HL-60 (cell line): ENCODE measurements at regions not wholly inside any gene's neighbourhood (a gene's known extent, or its start where the extent isn't known, plus 50 kb on each side); places are given as distances from the start of the nearest gene placed in this dataset.
"Not testable (repeated sequence)": the region's sequence is repeated elsewhere in the genome, so short reads cannot be mapped to it uniquely, and the experiment has no call there.

Experiments used
- DNase-seq, 2 experiments: peaks; one replicate each; pipeline ENCODE4 v3.0.0-alpha.2; 2010 to 2020; ENCODE audit warnings: low read depth in 1 of 2, low spot score in 1 of 2
- H3K27ac ChIP-seq: fragments of 250-450 bp; sonication (Bioruptor Pico); replicated peaks from 2 replicates; pipeline ENCODE4 v1.5.1; 2020; ENCODE audit warnings: mild to moderate bottlenecking, moderate library complexity
- H3K27me3 ChIP-seq: fragments of 250-450 bp; sonication (Bioruptor Pico); 2 replicates; pipeline ENCODE4 v1.5.1; 2021; ENCODE audit warnings: mild to moderate bottlenecking, moderate library complexity; ENCODE audit not compliant: insufficient read depth, poor library complexity, severe bottlenecking
- H3K4me3 ChIP-seq: replicated peaks from 2 replicates; pipeline ENCODE4 v1.5.1; 2011; ENCODE audit warnings: mild to moderate bottlenecking, control low read depth, low read length; ENCODE audit not compliant: insufficient read depth
- GABPA ChIP-seq: IDR thresholded peaks from 2 replicates; pipeline ENCODE4 v1.6.1; 2012; ENCODE audit warnings: low read depth
- POLR2AphosphoS5 ChIP-seq: IDR thresholded peaks from 2 replicates; pipeline ENCODE4 v1.6.1; 2012; ENCODE audit warnings: low read depth
- REST ChIP-seq: IDR thresholded peaks from 2 replicates; pipeline ENCODE4 v1.6.1; 2012; ENCODE audit warnings: low read depth; ENCODE audit not compliant: insufficient replicate concordance
- SPI1 ChIP-seq: IDR thresholded peaks from 2 replicates; pipeline ENCODE4 v1.6.1; 2012; ENCODE audit warnings: low read depth, mild to moderate bottlenecking, borderline replicate concordance
- TF ChIP-seq, protein P1 (sequence below): IDR thresholded peaks from one replicate; pipeline ENCODE4 v1.5.1; 2011; ENCODE audit warnings: low read length, control low read depth, inconsistent platforms; ENCODE audit not compliant: insufficient read depth

GRCh38 chr1:224053456-224053855 lies 60.5 kb upstream of the FBXO28 start:
- DNase-seq: no peak
- no peaks in the 10 kb centered on the region for H3K27me3 ChIP-seq
- H3K27ac ChIP-seq: no peak overlapping the region
- TF ChIP-seq SPI1 (no peak), REST (no peak), POLR2AphosphoS5 (no peak), GABPA (no peak)
- TF ChIP-seq, protein P1, sequence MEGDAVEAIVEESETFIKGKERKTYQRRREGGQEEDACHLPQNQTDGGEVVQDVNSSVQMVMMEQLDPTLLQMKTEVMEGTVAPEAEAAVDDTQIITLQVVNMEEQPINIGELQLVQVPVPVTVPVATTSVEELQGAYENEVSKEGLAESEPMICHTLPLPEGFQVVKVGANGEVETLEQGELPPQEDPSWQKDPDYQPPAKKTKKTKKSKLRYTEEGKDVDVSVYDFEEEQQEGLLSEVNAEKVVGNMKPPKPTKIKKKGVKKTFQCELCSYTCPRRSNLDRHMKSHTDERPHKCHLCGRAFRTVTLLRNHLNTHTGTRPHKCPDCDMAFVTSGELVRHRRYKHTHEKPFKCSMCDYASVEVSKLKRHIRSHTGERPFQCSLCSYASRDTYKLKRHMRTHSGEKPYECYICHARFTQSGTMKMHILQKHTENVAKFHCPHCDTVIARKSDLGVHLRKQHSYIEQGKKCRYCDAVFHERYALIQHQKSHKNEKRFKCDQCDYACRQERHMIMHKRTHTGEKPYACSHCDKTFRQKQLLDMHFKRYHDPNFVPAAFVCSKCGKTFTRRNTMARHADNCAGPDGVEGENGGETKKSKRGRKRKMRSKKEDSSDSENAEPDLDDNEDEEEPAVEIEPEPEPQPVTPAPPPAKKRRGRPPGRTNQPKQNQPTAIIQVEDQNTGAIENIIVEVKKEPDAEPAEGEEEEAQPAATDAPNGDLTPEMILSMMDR: no peak
- H3K4me3 ChIP-seq: no peak overlapping the region

DNA sequence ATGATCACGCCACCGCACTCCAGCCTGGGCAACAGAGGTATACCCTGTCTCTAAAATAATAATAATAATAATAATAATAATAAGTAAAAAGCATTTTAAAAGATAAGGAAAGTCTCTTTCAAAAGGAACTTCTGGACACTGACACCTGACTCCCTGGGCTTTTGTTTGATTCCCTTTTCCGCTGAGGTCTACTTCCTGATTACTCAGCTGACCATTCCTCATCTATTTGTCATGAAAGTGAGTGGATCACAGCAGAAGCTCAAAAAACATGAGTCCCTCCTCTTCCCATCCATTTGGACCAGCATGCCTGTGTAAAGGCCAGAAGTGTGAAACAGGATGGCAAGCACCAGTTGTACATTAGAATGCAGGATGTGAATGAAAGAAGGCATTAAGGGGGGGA lies 61.1 kb upstream of the FBXO28 start:
- Histone ChIP-seq H3K4me3 (no peak overlapping the region), H3K27ac (no peak overlapping the region), H3K27me3 (no peaks in the 10 kb centered on the region)
- TF ChIP-seq GABPA: no peak
- no peak for DNase-seq

GRCh38 chr1:224051782-224052181 lies 62.1 kb upstream of the FBXO28 start:
- H3K27me3 ChIP-seq, DNase-seq, H3K4me3 ChIP-seq, H3K27ac ChIP-seq: not testable (repeated sequence)

GRCh38 chr1:224051086-224051406 lies 62.9 kb upstream of the FBXO28 start:
- H3K27ac ChIP-seq: no peak overlapping the region
- DNase-seq: no peak
- no peak overlapping the region for H3K4me3 ChIP-seq
- H3K27me3 ChIP-seq: no peaks in the 10 kb centered on the region
- no peak for TF ChIP-seq GABPA
- no peak for TF ChIP-seq POLR2AphosphoS5

- H3K27ac ChIP-seq: no peak overlapping the region
- H3K4me3 ChIP-seq: no peak overlapping the region
- DNase-seq: no peak
- no peak for TF ChIP-seq POLR2AphosphoS5
- TF ChIP-seq, protein P1: no peak
- no peak for TF ChIP-seq GABPA
- TF ChIP-seq REST: no peak
- no peak for TF ChIP-seq SPI1
- H3K27me3 ChIP-seq: no peaks in the 10 kb centered on the region
These were observed 66.4 kb upstream of the FBXO28 start for GRCh38 chr1:224047538-224047937.
